ENCODE measurements at regions not wholly inside any gene's neighbourhood (a gene's known extent, or its start where the extent isn't known, plus 50 kb on each side); places are given as distances from the start of the nearest gene placed in this dataset.

- TF ChIP-seq, protein P1, sequence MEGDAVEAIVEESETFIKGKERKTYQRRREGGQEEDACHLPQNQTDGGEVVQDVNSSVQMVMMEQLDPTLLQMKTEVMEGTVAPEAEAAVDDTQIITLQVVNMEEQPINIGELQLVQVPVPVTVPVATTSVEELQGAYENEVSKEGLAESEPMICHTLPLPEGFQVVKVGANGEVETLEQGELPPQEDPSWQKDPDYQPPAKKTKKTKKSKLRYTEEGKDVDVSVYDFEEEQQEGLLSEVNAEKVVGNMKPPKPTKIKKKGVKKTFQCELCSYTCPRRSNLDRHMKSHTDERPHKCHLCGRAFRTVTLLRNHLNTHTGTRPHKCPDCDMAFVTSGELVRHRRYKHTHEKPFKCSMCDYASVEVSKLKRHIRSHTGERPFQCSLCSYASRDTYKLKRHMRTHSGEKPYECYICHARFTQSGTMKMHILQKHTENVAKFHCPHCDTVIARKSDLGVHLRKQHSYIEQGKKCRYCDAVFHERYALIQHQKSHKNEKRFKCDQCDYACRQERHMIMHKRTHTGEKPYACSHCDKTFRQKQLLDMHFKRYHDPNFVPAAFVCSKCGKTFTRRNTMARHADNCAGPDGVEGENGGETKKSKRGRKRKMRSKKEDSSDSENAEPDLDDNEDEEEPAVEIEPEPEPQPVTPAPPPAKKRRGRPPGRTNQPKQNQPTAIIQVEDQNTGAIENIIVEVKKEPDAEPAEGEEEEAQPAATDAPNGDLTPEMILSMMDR (IDR thresholded peaks at IDR 0.05; ENCODE audit: low read depth, low read length, poor library complexity, severe bottlenecking): no peak
- TF ChIP-seq EZH2phosphoT487 (IDR thresholded peaks at IDR 0.05; ENCODE audit: borderline replicate concordance, low read length): no peak
These were observed 629.0 kb downstream of the TBC1D22A start for GRCh38 chr22:47391169-47392053.
